Suprapubic skin (tissue), 4 donors: ENCODE measurements at regions not wholly inside any gene's neighbourhood (a gene's known extent, or its start where the extent isn't known, plus 50 kb on each side); places are given as distances from the start of the nearest gene placed in this dataset.
"Not testable (repeated sequence)": the region's sequence is repeated elsewhere in the genome, so short reads cannot be mapped to it uniquely, and the experiment has no call there.

Experiments used
- DNase-seq, 2 donors: peaks; one replicate each; pipeline ENCODE4 v3.0.0-alpha.2; 2019; ENCODE audit warnings: low spot score in 2 of 2
- H3K27ac ChIP-seq: fragments of 200-600 bp; sonication (generic); one replicate; pipeline ENCODE4 v1.5.1; 2019
- H3K27me3 ChIP-seq: fragments of 200-600 bp; sonication (generic); one replicate; pipeline ENCODE4 v1.5.1; 2019
- H3K36me3 ChIP-seq: fragments of 200-600 bp; sonication (generic); one replicate; pipeline ENCODE4 v1.5.1; 2019
- H3K4me1 ChIP-seq: fragments of 200-600 bp; sonication (generic); one replicate; pipeline ENCODE4 v1.5.1; 2019
- H3K4me3 ChIP-seq: fragments of 200-600 bp; sonication (generic); one replicate; pipeline ENCODE4 v1.5.1; 2019; ENCODE audit warnings: mild to moderate bottlenecking
- H3K9me3 ChIP-seq: fragments of 200-600 bp; sonication (generic); one replicate; pipeline ENCODE4 v1.5.1; 2019
- EP300 ChIP-seq: sonication (generic); formaldehyde crosslinking; IDR thresholded peaks from one replicate; pipeline ENCODE4 v1.6.1; 2017; ENCODE audit warnings: antibody characterized with exemption
- POLR2A ChIP-seq, 2 donors: fragments of 450-650 bp; IDR thresholded peaks; one replicate each; pipeline ENCODE4 v1.6.1; 2017; ENCODE audit warnings: antibody characterized with exemption in 2 of 2, mild to moderate bottlenecking in 2 of 2, moderate library complexity in 2 of 2
- POLR2AphosphoS5 ChIP-seq, 3 donors: sonication (generic); formaldehyde crosslinking; IDR thresholded peaks; one replicate each; pipeline ENCODE4 v1.6.1; 2017; ENCODE audit warnings: antibody characterized with exemption in 3 of 3
- WGBS: methylation state at CpG from one replicate; pipeline ENCODE4 v1.1.5; 2018; 5-methylcytosine and 5-hydroxymethylcytosine counted together
- TF ChIP-seq, protein P1 (sequence below), 2 donors: fragments of 200-600 bp in 1 of 2; fragments of 450-650 bp in 1 of 2; sonication (generic) in 1 of 2; IDR thresholded peaks; one replicate each; pipeline ENCODE4 v1.5.1; 2016 to 2019; ENCODE audit warnings: antibody characterized with exemption in 2 of 2, mild to moderate bottlenecking in 1 of 2, moderate library complexity in 1 of 2

DNA sequence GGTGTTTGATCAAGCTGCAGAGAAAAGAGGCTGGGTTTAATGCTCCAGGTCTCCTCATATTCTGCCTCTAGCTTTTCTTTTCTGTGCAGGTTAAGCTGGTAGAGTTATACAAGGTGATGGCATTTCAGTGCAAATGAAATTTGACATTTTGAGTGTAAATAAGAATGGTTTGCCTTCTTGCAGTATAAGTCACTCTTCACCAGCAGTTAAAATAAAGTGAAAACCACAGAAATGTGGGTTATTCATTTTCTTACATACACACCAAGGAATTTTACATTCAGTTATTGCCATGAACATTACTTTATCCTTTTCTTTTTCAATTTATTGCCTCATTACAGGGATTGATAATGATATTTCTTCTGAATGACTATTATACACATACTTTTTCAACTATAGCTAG is 337.5 kb upstream of the PCSK5 start:
- no peaks in the 10 kb centered on the region for H3K27me3 ChIP-seq
- no peaks in the 10 kb centered on the region for H3K4me1 ChIP-seq
- no peak for DNase-seq
- TF ChIP-seq, protein P1, sequence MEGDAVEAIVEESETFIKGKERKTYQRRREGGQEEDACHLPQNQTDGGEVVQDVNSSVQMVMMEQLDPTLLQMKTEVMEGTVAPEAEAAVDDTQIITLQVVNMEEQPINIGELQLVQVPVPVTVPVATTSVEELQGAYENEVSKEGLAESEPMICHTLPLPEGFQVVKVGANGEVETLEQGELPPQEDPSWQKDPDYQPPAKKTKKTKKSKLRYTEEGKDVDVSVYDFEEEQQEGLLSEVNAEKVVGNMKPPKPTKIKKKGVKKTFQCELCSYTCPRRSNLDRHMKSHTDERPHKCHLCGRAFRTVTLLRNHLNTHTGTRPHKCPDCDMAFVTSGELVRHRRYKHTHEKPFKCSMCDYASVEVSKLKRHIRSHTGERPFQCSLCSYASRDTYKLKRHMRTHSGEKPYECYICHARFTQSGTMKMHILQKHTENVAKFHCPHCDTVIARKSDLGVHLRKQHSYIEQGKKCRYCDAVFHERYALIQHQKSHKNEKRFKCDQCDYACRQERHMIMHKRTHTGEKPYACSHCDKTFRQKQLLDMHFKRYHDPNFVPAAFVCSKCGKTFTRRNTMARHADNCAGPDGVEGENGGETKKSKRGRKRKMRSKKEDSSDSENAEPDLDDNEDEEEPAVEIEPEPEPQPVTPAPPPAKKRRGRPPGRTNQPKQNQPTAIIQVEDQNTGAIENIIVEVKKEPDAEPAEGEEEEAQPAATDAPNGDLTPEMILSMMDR (IDR thresholded peaks at IDR 0.05) = no peak
- TF ChIP-seq POLR2A (IDR thresholded peaks at IDR 0.05) (no peak), EP300 (no peak), POLR2AphosphoS5 (IDR thresholded peaks at IDR 0.05) (no peak)
- no peak overlapping the region for H3K4me3 ChIP-seq
- H3K9me3 ChIP-seq = no peaks in the 10 kb centered on the region
- no peak overlapping the region for H3K27ac ChIP-seq
- H3K36me3 ChIP-seq = no peaks in the 10 kb centered on the region

DNA sequence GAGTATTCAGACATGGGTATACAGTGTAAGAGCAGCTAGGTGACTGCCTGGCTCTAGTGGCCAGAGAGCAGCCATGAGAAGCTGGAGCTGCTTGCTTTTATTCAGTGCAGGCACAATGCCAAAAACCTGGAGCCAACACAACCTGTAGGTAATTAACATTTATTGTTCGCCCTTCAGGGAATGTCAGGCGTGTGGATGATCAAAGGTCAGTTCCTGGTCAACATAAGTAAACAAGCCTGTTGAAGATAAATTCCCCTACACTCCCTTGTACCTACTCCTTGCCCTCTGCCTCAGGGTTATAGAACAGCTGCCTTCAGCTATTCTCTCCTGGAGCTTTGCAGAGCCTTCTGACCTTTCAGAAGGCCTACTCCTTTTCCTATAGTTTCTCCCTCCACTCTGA is 323.7 kb upstream of the PCSK5 start:
- H3K9me3 ChIP-seq = not testable (repeated sequence)
- 42% methylated on average over 2 of the region's 2 CpGs for WGBS

GRCh38 chr9:75570538-75570937 is 319.9 kb upstream of the PCSK5 start:
- 51% methylated on average over 2 of the region's 2 CpGs for WGBS
- H3K36me3 ChIP-seq = no peaks in the 10 kb centered on the region
- no peaks in the 10 kb centered on the region for H3K27me3 ChIP-seq
- no peaks in the 10 kb centered on the region for H3K4me1 ChIP-seq
- no peak overlapping the region for H3K27ac ChIP-seq
- H3K4me3 ChIP-seq = no peak overlapping the region
- H3K9me3 ChIP-seq = no peaks in the 10 kb centered on the region
- no peak for TF ChIP-seq EP300
- TF ChIP-seq POLR2AphosphoS5 (IDR thresholded peaks at IDR 0.05) = no peak
- no peak for TF ChIP-seq POLR2A (IDR thresholded peaks at IDR 0.05)
- TF ChIP-seq, protein P1 (IDR thresholded peaks at IDR 0.05) = no peak
- DNase-seq = no peak

More for the DNA sequence above, 323.7 kb upstream of the PCSK5 start:
- H3K27ac ChIP-seq, H3K36me3 ChIP-seq, H3K4me1 ChIP-seq, H3K27me3 ChIP-seq, H3K4me3 ChIP-seq, DNase-seq: not testable (repeated sequence)

DNA sequence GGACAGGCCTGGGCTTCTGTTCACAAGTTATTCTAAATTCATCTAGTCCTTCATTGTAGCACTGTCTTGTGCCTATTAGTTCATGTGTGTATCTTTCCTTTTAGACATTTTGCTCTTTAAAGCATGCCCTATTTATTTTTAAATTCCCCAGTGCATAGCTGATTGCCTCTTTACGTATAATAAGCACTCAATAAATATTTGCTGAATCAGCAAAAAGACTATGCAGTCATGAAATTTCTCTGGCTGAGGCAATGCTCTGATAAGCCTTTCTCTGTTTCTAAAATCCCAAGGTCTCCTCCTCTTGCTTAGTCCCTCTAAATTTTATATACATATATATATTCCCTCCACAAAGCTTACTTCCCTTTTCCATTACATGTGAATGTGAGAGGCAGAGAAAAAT is 315.9 kb upstream of the PCSK5 start:
- Histone ChIP-seq H3K9me3 (no peaks in the 10 kb centered on the region), H3K27ac (no peak overlapping the region), H3K4me3 (no peak overlapping the region), H3K27me3 (no peaks in the 10 kb centered on the region), H3K36me3 (no peaks in the 10 kb centered on the region), H3K4me1 (no peaks in the 10 kb centered on the region)
- TF ChIP-seq EP300 (no peak), POLR2A (IDR thresholded peaks at IDR 0.05) (no peak), POLR2AphosphoS5 (IDR thresholded peaks at IDR 0.05) (no peak)
- TF ChIP-seq, protein P1 (IDR thresholded peaks at IDR 0.05) = no peak
- DNase-seq = no peak
- 87% methylated on average over 1 of the region's 1 CpG for WGBS

DNA sequence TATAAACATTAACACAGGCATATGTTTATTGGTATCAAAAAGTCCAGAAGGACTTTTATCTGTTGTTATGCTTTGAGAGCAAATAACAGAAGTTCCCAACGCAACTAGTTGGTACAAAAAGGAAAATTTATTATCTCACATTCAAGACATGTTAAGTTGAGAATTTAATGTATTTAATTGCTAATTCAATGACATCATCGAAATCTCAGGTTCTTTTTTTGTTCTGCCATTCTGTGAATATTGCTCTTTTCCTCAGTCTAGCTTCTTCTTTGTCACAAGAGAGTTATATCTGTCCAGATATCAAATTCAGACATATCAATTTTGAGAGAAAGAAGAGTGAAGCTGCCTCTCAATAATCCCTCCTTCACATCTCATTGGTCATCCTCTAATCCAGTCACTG is 307.6 kb upstream of the PCSK5 start:
- DNase-seq = no peak
- no peaks in the 10 kb centered on the region for H3K9me3 ChIP-seq
- TF ChIP-seq, protein P1 (IDR thresholded peaks at IDR 0.05) = no peak
- TF ChIP-seq POLR2AphosphoS5 (IDR thresholded peaks at IDR 0.05) = no peak
- no peaks in the 10 kb centered on the region for H3K4me1 ChIP-seq
- 85% methylated on average over 2 of the region's 2 CpGs for WGBS
- H3K27me3 ChIP-seq = no peaks in the 10 kb centered on the region
- no peaks in the 10 kb centered on the region for H3K36me3 ChIP-seq
- H3K27ac ChIP-seq = no peak overlapping the region
- H3K4me3 ChIP-seq = no peak overlapping the region

DNA sequence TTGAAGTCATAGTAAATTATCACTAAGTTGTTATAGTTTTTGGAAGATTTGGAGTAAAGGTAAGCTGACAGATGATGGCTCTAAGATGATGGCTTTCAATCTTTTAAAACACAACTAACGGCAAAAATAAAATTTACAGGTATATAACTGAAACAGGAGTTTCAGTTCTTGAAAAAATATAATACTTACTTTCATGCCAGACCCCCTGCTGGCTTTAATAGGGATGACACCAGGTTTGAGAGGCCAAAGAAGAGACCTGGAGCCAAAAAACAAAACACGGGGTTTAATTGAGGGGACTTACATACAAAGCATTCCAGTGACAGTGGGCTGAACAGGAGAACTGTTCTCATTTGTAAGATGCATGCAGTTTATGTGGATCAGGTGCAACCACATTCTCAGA is 301.7 kb upstream of the PCSK5 start:
- Histone ChIP-seq H3K27me3 (no peaks in the 10 kb centered on the region), H3K4me3 (no peak overlapping the region), H3K9me3 (no peaks in the 10 kb centered on the region), H3K27ac (no peak overlapping the region), H3K4me1 (no peaks in the 10 kb centered on the region), H3K36me3 (no peaks in the 10 kb centered on the region)
- 68% methylated on average over 2 of the region's 2 CpGs for WGBS
- DNase-seq = no peak
- TF ChIP-seq POLR2AphosphoS5 (IDR thresholded peaks at IDR 0.05) (no peak), POLR2A (IDR thresholded peaks at IDR 0.05) (no peak), EP300 (no peak)
- TF ChIP-seq, protein P1 (IDR thresholded peaks at IDR 0.05) = no peak
